Neural progenitor cell (in vitro differentiated cells): ENCODE measurements at regions not wholly inside any gene's neighbourhood (a gene's known extent, or its start where the extent isn't known, plus 50 kb on each side); places are given as distances from the start of the nearest gene placed in this dataset.

Source experiments
- CTCF ChIP-seq: fragments of 200-600 bp; sonication (generic); IDR thresholded peaks from 2 replicates; pipeline ENCODE4 v1.5.1; 2017; ENCODE audit warnings: antibody characterized with exemption, mild to moderate bottlenecking
- EZH2 ChIP-seq: fragments of 200-600 bp; sonication (generic); IDR thresholded peaks from 2 replicates; pipeline ENCODE4 v1.6.1; 2017; ENCODE audit warnings: antibody characterized with exemption, mild to moderate bottlenecking, moderate library complexity
- EZH2phosphoT487 ChIP-seq: fragments of 200-600 bp; sonication (generic); IDR thresholded peaks from 2 replicates; pipeline ENCODE4 v1.6.1; 2017; ENCODE audit warnings: antibody characterized with exemption

GRCh38 chr10:47098964-47099363, 187.7 kb downstream of the PTPN20 start:
- TF ChIP-seq EZH2 (no peak), CTCF (no peak), EZH2phosphoT487 (no peak)
